ENCODE measurements at regions not wholly inside any gene's neighbourhood (a gene's known extent, or its start where the extent isn't known, plus 50 kb on each side); places are given as distances from the start of the nearest gene placed in this dataset.
"Not testable (repeated sequence)": the region's sequence is repeated elsewhere in the genome, so short reads cannot be mapped to it uniquely, and the experiment has no call there.

- not testable (repeated sequence) for TF ChIP-seq CTCF (optimal IDR thresholded peaks at IDR 0.05 in 1 of 3, IDR thresholded peaks at IDR 0.05 in 1 of 3, conservative IDR thresholded peaks at IDR 0.05 in 1 of 3; ENCODE audit: extremely low read depth in 1 of 3, insufficient read depth in 2 of 3, low read length in 3 of 3); EZH2 (IDR thresholded peaks at IDR 0.05; ENCODE audit: low read length)
Measured at GRCh38 chr13:111631271-111631670, 310.8 kb downstream of the TEX29 start.

Measured in keratinocyte (primary cell).